ENCODE measurements at regions not wholly inside any gene's neighbourhood (a gene's known extent, or its start where the extent isn't known, plus 50 kb on each side); places are given as distances from the start of the nearest gene placed in this dataset.

- no peak for TF ChIP-seq POLR2AphosphoS5 (IDR thresholded peaks at IDR 0.05; ENCODE audit: low read depth, low read length)
- TF ChIP-seq CTCF (IDR thresholded peaks at IDR 0.05), result no peak
- TF ChIP-seq SIN3A (IDR thresholded peaks at IDR 0.05; ENCODE audit: borderline replicate concordance, insufficient read depth, low read depth, low read length), result no peak
Measured at GRCh38 chr13:111857846-111858560, 208.9 kb upstream of the SOX1 start.
